ENCODE measurements at regions not wholly inside any gene's neighbourhood (a gene's known extent, or its start where the extent isn't known, plus 50 kb on each side); places are given as distances from the start of the nearest gene placed in this dataset.

DNA sequence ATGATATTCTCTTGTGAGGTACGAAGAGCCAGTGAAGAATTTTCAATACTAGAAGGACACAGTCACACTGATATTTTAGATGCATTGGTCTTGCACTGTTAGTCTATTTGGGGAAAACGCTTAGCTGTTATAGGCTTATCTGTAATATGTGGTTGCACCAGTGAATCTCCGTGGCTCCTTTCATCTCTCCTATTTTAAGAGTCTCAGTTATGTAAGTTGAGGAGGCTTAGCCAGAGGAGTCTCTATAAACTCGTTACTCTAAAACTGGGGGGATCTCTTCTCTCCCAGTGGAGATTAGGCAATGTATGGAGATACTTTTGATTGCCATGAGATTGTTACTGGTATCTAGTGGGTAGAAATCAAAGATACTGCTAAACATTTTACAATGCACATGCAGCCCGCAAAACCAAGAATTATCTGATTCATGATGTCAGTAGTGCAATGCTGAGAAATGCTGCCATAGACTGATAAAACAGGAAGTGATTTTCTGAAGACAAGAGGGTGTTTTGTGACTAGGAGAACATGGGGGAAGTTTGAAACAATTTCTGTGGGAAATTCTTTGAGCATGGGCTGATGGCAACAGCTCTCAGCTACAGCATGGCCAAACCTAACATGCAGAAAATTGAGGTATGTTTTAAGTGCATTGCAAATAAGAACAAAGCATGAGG lies 339.1 kb downstream of the SOX11 start:
- TF ChIP-seq EZH2 (IDR thresholded peaks at IDR 0.05; ENCODE audit: low read length, unreplicated experiment) (no peak), CTCF (conservative IDR thresholded peaks at IDR 0.05; ENCODE audit: low read depth, low read length) (no peak)
